ENCODE measurements at regions not wholly inside any gene's neighbourhood (a gene's known extent, or its start where the extent isn't known, plus 50 kb on each side); places are given as distances from the start of the nearest gene placed in this dataset.

GRCh38 chr2:118586312-118586711, 261.1 kb downstream of the EN1 start:
- Histone ChIP-seq H3K27me3 (ENCODE audit: control insufficient read depth, insufficient read depth, low read length) (no peaks in the 10 kb centered on the region), H3K9me3 (ENCODE audit: control insufficient read depth, low read length) (no peaks in the 10 kb centered on the region), H3K4me1 (no peaks in the 10 kb centered on the region), H3K9ac (no peak overlapping the region), H3K79me2 (no peaks in the 10 kb centered on the region), H3K36me3 (ENCODE audit: control insufficient read depth, insufficient read depth, low read length) (no peaks in the 10 kb centered on the region), H3K4me3 (ENCODE audit: low read depth, low read length) (no peak overlapping the region), H3K27ac (no peak overlapping the region), H2AFZ (no peak overlapping the region), H3K4me2 (ENCODE audit: low read length) (no peak overlapping the region)
- no peak for TF ChIP-seq CTCF (IDR thresholded peaks at IDR 0.05)

GRCh38 chr2:118584877-118585276, 262.6 kb downstream of the EN1 start:
- Histone ChIP-seq H3K36me3 (ENCODE audit: control insufficient read depth, insufficient read depth, low read length) (no peaks in the 10 kb centered on the region), H3K27ac (no peak overlapping the region), H3K4me1 (no peaks in the 10 kb centered on the region), H2AFZ (no peak overlapping the region), H3K4me3 (ENCODE audit: low read depth, low read length) (no peak overlapping the region), H3K79me2 (no peaks in the 10 kb centered on the region), H3K4me2 (ENCODE audit: low read length) (no peak overlapping the region), H3K27me3 (ENCODE audit: control insufficient read depth, insufficient read depth, low read length) (no peaks in the 10 kb centered on the region), H3K9me3 (ENCODE audit: control insufficient read depth, low read length) (no peaks in the 10 kb centered on the region), H3K9ac (no peak overlapping the region)
- no peak for TF ChIP-seq CTCF (IDR thresholded peaks at IDR 0.05)

- no peak for TF ChIP-seq CTCF (IDR thresholded peaks at IDR 0.05)
- no peaks in the 10 kb centered on the region for H3K36me3 ChIP-seq (ENCODE audit: control insufficient read depth, insufficient read depth, low read length)
- H3K4me3 ChIP-seq (ENCODE audit: low read depth, low read length), result no peak overlapping the region
- no peak overlapping the region for H3K27ac ChIP-seq
- H3K27me3 ChIP-seq (ENCODE audit: control insufficient read depth, insufficient read depth, low read length), result no peaks in the 10 kb centered on the region
- H3K9ac ChIP-seq, result no peak overlapping the region
- no peak overlapping the region for H2AFZ ChIP-seq
- H3K4me1 ChIP-seq, result no peaks in the 10 kb centered on the region
- no peaks in the 10 kb centered on the region for H3K9me3 ChIP-seq (ENCODE audit: control insufficient read depth, low read length)
- H3K4me2 ChIP-seq (ENCODE audit: low read length), result no peak overlapping the region
- no peaks in the 10 kb centered on the region for H3K79me2 ChIP-seq
Observed at GRCh38 chr2:118584062-118584749, 263.2 kb downstream of the EN1 start.

GRCh38 chr2:118582058-118582457, 265.4 kb downstream of the EN1 start:
- no peaks in the 10 kb centered on the region for H3K79me2 ChIP-seq
- H3K27me3 ChIP-seq (ENCODE audit: control insufficient read depth, insufficient read depth, low read length), result no peaks in the 10 kb centered on the region
- H3K9me3 ChIP-seq (ENCODE audit: control insufficient read depth, low read length), result no peaks in the 10 kb centered on the region
- no peak overlapping the region for H2AFZ ChIP-seq
- H3K27ac ChIP-seq, result no peak overlapping the region
- no peak overlapping the region for H3K9ac ChIP-seq
- no peaks in the 10 kb centered on the region for H3K4me1 ChIP-seq
- no peaks in the 10 kb centered on the region for H3K36me3 ChIP-seq (ENCODE audit: control insufficient read depth, insufficient read depth, low read length)
- no peak overlapping the region for H3K4me3 ChIP-seq (ENCODE audit: low read depth, low read length)
- TF ChIP-seq CTCF (IDR thresholded peaks at IDR 0.05), result no peak
- no peak overlapping the region for H3K4me2 ChIP-seq (ENCODE audit: low read length)

GRCh38 chr2:118580651-118581050, 266.8 kb downstream of the EN1 start:
- H3K36me3 ChIP-seq (ENCODE audit: control insufficient read depth, insufficient read depth, low read length), result no peaks in the 10 kb centered on the region
- H3K4me1 ChIP-seq, result no peaks in the 10 kb centered on the region
- TF ChIP-seq CTCF (IDR thresholded peaks at IDR 0.05), result no peak
- H3K79me2 ChIP-seq, result no peaks in the 10 kb centered on the region
- no peaks in the 10 kb centered on the region for H3K27me3 ChIP-seq (ENCODE audit: control insufficient read depth, insufficient read depth, low read length)
- no peak overlapping the region for H3K4me2 ChIP-seq (ENCODE audit: low read length)
- no peak overlapping the region for H2AFZ ChIP-seq
- H3K9ac ChIP-seq, result no peak overlapping the region
- no peaks in the 10 kb centered on the region for H3K9me3 ChIP-seq (ENCODE audit: control insufficient read depth, low read length)
- H3K27ac ChIP-seq, result no peak overlapping the region
- no peak overlapping the region for H3K4me3 ChIP-seq (ENCODE audit: low read depth, low read length)

Measured in parathyroid adenoma (tissue), 2 donors.